Mesendoderm (in vitro differentiated cells): ENCODE measurements at regions not wholly inside any gene's neighbourhood (a gene's known extent, or its start where the extent isn't known, plus 50 kb on each side); places are given as distances from the start of the nearest gene placed in this dataset.

ENCODE experiments used
- DNase-seq: peaks from one replicate; pipeline ENCODE4 v3.0.0; 2013
- H2AK5ac ChIP-seq: 2 replicates; pipeline ENCODE4 v1.6.1; 2013; ENCODE audit warnings: low read length, inconsistent platforms
- H2BK120ac ChIP-seq: 2 replicates; pipeline ENCODE4 v1.6.1; 2013; ENCODE audit warnings: low read depth, mild to moderate bottlenecking, low read length, moderate library complexity, mixed read lengths
- H2BK15ac ChIP-seq: replicated peaks from 2 replicates; pipeline ENCODE4 v1.6.1; 2013; ENCODE audit warnings: low read depth, mild to moderate bottlenecking, moderate library complexity
- H2BK5ac ChIP-seq: 2 replicates; pipeline ENCODE4 v1.6.1; 2013; ENCODE audit warnings: low read length, inconsistent platforms
- H3K18ac ChIP-seq: 2 replicates; pipeline ENCODE4 v1.6.1; 2013; ENCODE audit warnings: mild to moderate bottlenecking, low read length, mixed read lengths
- H3K23ac ChIP-seq: one replicate; pipeline ENCODE4 v1.6.1; 2013; ENCODE audit warnings: low read length
- H3K27ac ChIP-seq: 2 replicates; pipeline ENCODE4 v1.5.1; 2013; ENCODE audit warnings: low read depth, mild to moderate bottlenecking, inconsistent platforms, low read length, moderate library complexity
- H3K27me3 ChIP-seq: 2 replicates; pipeline ENCODE4 v1.6.1; 2013; ENCODE audit warnings: low read length, control low read depth, mild to moderate bottlenecking, inconsistent platforms; ENCODE audit not compliant: insufficient read depth, poor library complexity
- H3K36me3 ChIP-seq: 2 replicates; pipeline ENCODE4 v1.6.1; 2013; ENCODE audit warnings: low read length, inconsistent platforms; ENCODE audit not compliant: control insufficient read depth, insufficient read depth
- H3K4ac ChIP-seq: one replicate; pipeline ENCODE4 v1.6.1; 2013; ENCODE audit warnings: low read depth, mild to moderate bottlenecking, low read length, moderate library complexity
- H3K4me1 ChIP-seq: 2 replicates; pipeline ENCODE4 v1.6.1; 2013; ENCODE audit warnings: low read depth, low read length, inconsistent platforms; ENCODE audit not compliant: control insufficient read depth
- H3K4me2 ChIP-seq: 2 replicates; pipeline ENCODE4 v1.6.1; 2013; ENCODE audit warnings: low read length
- H3K4me3 ChIP-seq: 2 replicates; pipeline ENCODE4 v1.5.1; 2013; ENCODE audit warnings: mild to moderate bottlenecking, low read length
- H3K56ac ChIP-seq: one replicate; pipeline ENCODE4 v1.6.1; 2013; ENCODE audit warnings: low read length
- H3K79me1 ChIP-seq: 2 replicates; pipeline ENCODE4 v1.6.1; 2013; ENCODE audit warnings: low read length, inconsistent platforms
- H3K79me2 ChIP-seq: 2 replicates; pipeline ENCODE4 v1.6.1; 2013; ENCODE audit warnings: mild to moderate bottlenecking, low read length; ENCODE audit not compliant: control insufficient read depth, insufficient read depth
- H3K9ac ChIP-seq: 2 replicates; pipeline ENCODE4 v1.6.1; 2013; ENCODE audit warnings: low read length, inconsistent platforms
- H4K5ac ChIP-seq: one replicate; pipeline ENCODE4 v1.6.1; 2013; ENCODE audit warnings: low read length
- H4K8ac ChIP-seq: one replicate; pipeline ENCODE4 v1.6.1; 2013; ENCODE audit warnings: low read depth, mild to moderate bottlenecking, control low read depth, low read length, moderate library complexity
- WGBS: extraction: QIAGEN DNeasy Blood & Tissue Kit; methylation state at CpG from one replicate; pipeline ENCODE4 v1.1.7; 2013; ENCODE audit warnings: low lambda C conversion rate, missing lambda C conversion rate; ENCODE audit not compliant: insufficient coverage; ENCODE audit errors: extremely low coverage; 5-methylcytosine and 5-hydroxymethylcytosine counted together

DNA sequence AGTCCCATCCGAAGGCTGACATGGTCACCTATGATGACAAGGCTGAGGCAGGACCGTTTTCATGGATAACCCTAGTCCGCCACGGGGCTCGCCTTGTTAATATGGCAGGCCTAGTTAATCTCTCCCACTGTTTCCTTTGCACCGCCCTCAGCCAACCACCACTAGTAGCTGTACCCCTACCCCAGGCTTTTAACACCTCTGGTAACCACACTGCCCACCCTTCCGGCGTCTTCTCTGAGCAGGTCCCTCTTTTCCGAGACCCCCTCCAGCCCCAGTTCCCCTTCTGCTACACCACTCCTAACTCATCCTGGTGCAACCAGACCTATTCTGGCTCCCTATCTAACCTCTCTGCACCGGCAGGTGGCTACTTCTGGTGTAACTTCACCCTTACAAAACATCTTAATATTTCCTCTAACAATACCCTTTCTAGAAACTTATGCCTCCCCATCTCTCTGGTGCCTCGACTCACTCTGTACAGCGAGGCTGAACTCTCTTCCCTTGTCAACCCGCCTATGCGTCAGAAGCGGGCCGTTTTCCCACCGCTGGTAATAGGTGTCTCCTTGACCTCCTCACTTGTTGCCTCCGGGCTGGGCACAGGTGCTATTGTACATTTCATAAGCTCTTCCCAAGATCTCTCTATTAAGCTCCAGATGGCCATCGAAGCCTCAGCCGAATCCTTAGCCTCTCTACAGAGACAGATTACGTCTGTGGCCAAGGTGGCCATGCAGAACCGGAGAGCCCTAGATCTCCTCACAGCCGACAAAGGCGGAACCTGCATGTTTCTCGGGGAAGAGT is 964.4 kb downstream of the RPA4 start:
- no CpG with 5 or more reads among the region's 25 CpGs for WGBS
- no peak overlapping the region for H2BK15ac ChIP-seq
- no peak overlapping the region for H2BK5ac ChIP-seq
- H3K36me3 ChIP-seq = no peaks in the 10 kb centered on the region
- no peak overlapping the region for H2AK5ac ChIP-seq
- no peak overlapping the region for H4K5ac ChIP-seq
- no peak overlapping the region for H3K27ac ChIP-seq
- no peak overlapping the region for H3K4ac ChIP-seq
- no peak overlapping the region for H3K4me2 ChIP-seq
- no peak overlapping the region for H3K18ac ChIP-seq
- no peaks in the 10 kb centered on the region for H3K27me3 ChIP-seq
- H4K8ac ChIP-seq = no peak overlapping the region
- no peaks in the 10 kb centered on the region for H3K4me1 ChIP-seq
- H3K79me2 ChIP-seq = no peaks in the 10 kb centered on the region
- H3K9ac ChIP-seq = no peak overlapping the region
- no peak for DNase-seq
- H3K4me3 ChIP-seq = no peak overlapping the region
- no peak overlapping the region for H2BK120ac ChIP-seq
- H3K79me1 ChIP-seq = no peaks in the 10 kb centered on the region
- no peak overlapping the region for H3K56ac ChIP-seq
- no peak overlapping the region for H3K23ac ChIP-seq

DNA sequence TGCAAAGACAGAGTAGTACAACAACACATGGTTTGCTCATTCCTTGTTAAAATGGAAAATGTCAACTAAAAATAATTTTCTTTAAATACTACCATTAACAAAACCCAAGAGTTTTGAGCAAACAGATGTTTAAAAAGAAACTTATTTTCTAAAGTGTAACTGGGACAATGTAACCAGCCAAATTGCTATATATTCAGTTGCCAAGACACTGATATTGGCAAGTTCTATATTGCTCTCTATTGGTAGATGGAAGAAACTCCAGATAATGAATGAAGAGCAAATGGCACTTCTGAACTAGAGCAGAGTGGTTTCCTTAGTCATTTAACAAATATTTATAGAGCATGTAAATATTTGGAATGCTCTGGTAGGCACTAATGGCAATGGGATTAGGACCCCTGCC is 966.2 kb downstream of the RPA4 start:
- no peak overlapping the region for H3K4ac ChIP-seq
- H2AK5ac ChIP-seq = no peak overlapping the region
- H3K4me1 ChIP-seq = no peaks in the 10 kb centered on the region
- H3K79me2 ChIP-seq = no peaks in the 10 kb centered on the region
- H2BK5ac ChIP-seq = no peak overlapping the region
- H4K5ac ChIP-seq = no peak overlapping the region
- DNase-seq = peak; percentile 0
- no peak overlapping the region for H3K23ac ChIP-seq
- H3K79me1 ChIP-seq = no peaks in the 10 kb centered on the region
- no peak overlapping the region for H4K8ac ChIP-seq
- no peaks in the 10 kb centered on the region for H3K36me3 ChIP-seq
- no peak overlapping the region for H3K56ac ChIP-seq
- H3K18ac ChIP-seq = no peak overlapping the region
- H3K4me2 ChIP-seq = no peak overlapping the region
- H3K27ac ChIP-seq = no peak overlapping the region
- H3K9ac ChIP-seq = no peak overlapping the region
- no peak overlapping the region for H3K4me3 ChIP-seq
- no peak overlapping the region for H2BK120ac ChIP-seq
- H3K27me3 ChIP-seq = no peaks in the 10 kb centered on the region
- no peak overlapping the region for H2BK15ac ChIP-seq

DNA sequence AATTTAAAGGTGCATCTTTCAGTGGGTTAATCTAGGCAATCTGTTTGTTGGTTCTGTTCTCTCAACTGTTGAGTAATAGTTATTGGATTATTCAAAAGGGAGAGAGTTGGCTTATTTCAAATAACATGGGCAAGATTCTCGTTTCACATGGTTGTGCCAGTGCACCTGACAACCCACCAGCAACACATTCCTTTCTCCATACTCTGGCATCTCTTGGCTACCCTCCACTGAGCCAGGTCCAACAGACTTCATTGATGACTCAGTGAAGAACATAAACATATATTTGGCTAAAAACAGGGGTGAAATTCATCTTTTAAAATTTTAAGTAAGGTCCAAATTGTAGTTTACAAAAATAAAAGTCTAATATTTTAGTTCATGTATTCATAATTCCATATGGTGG is 967.2 kb downstream of the RPA4 start:
- no peaks in the 10 kb centered on the region for H3K4me1 ChIP-seq
- H3K27me3 ChIP-seq = no peaks in the 10 kb centered on the region
- no peak overlapping the region for H3K4me2 ChIP-seq
- no peak overlapping the region for H3K23ac ChIP-seq
- WGBS = no CpG with 5 or more reads among the region's 1 CpG
- H3K56ac ChIP-seq = no peak overlapping the region
- no peak overlapping the region for H2BK15ac ChIP-seq
- H2AK5ac ChIP-seq = no peak overlapping the region
- H3K9ac ChIP-seq = no peak overlapping the region
- H3K36me3 ChIP-seq = no peaks in the 10 kb centered on the region
- H3K27ac ChIP-seq = no peak overlapping the region
- H2BK5ac ChIP-seq = no peak overlapping the region
- no peak overlapping the region for H3K18ac ChIP-seq
- H3K79me1 ChIP-seq = no peaks in the 10 kb centered on the region
- H3K4ac ChIP-seq = no peak overlapping the region
- no peak for DNase-seq
- H3K79me2 ChIP-seq = no peaks in the 10 kb centered on the region
- H3K4me3 ChIP-seq = no peak overlapping the region
- H4K8ac ChIP-seq = no peak overlapping the region
- H2BK120ac ChIP-seq = no peak overlapping the region
- H4K5ac ChIP-seq = no peak overlapping the region

- H2AK5ac ChIP-seq = no peak overlapping the region
- no peak overlapping the region for H4K5ac ChIP-seq
- H3K4ac ChIP-seq = no peak overlapping the region
- H3K9ac ChIP-seq = no peak overlapping the region
- H2BK15ac ChIP-seq = no peak overlapping the region
- H3K27ac ChIP-seq = no peak overlapping the region
- H3K23ac ChIP-seq = no peak overlapping the region
- H3K4me3 ChIP-seq = no peak overlapping the region
- no CpG with 5 or more reads among the region's 2 CpGs for WGBS
- H3K4me1 ChIP-seq = no peaks in the 10 kb centered on the region
- H3K79me2 ChIP-seq = no peaks in the 10 kb centered on the region
- H2BK5ac ChIP-seq = no peak overlapping the region
- no peak overlapping the region for H3K56ac ChIP-seq
- H3K4me2 ChIP-seq = no peak overlapping the region
- H3K36me3 ChIP-seq = no peaks in the 10 kb centered on the region
- H3K79me1 ChIP-seq = no peaks in the 10 kb centered on the region
- no peak overlapping the region for H3K18ac ChIP-seq
- DNase-seq = no peak
- no peaks in the 10 kb centered on the region for H3K27me3 ChIP-seq
- no peak overlapping the region for H2BK120ac ChIP-seq
- no peak overlapping the region for H4K8ac ChIP-seq
Measured at GRCh38 chrX:97854086-97854485, 970.4 kb downstream of the RPA4 start.

- Histone ChIP-seq H2BK5ac (no peak overlapping the region), H4K5ac (no peak overlapping the region), H3K4me3 (no peak overlapping the region), H3K4me2 (no peak overlapping the region), H3K56ac (no peak overlapping the region), H3K4ac (no peak overlapping the region), H3K4me1 (no peaks in the 10 kb centered on the region), H4K8ac (no peak overlapping the region), H3K18ac (no peak overlapping the region), H2BK120ac (no peak overlapping the region), H2BK15ac (no peak overlapping the region), H3K23ac (no peak overlapping the region), H2AK5ac (no peak overlapping the region), H3K27me3 (no peaks in the 10 kb centered on the region), H3K9ac (no peak overlapping the region), H3K36me3 (no peaks in the 10 kb centered on the region), H3K79me1 (no peaks in the 10 kb centered on the region), H3K27ac (no peak overlapping the region), H3K79me2 (no peaks in the 10 kb centered on the region)
- no CpG with 5 or more reads among the region's 1 CpG for WGBS
- no peak for DNase-seq
Measured at GRCh38 chrX:97858592-97858991, 974.9 kb downstream of the RPA4 start.

DNA sequence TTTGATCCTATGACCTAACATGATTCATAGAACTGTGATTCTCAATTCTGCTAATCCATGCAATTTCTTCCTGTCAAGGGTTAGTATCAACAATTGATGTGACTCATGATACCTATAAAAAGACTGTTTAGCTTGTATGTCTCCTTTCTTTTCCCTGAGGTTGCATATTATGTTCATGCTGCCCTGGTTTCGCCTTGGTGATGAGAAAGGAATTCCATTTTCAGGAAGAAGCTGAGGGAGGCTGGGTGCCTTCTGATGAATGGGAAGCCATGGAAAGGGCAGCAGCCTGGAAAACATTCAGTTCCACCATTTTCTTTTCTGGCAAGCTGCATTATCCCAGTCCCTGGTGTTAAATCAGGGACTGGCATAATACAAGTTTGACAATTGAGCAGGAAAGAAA is 976.5 kb downstream of the RPA4 start:
- no CpG with 5 or more reads among the region's 1 CpG for WGBS
- Histone ChIP-seq H3K27me3 (no peaks in the 10 kb centered on the region), H2BK15ac (no peak overlapping the region), H3K23ac (no peak overlapping the region), H3K4me3 (no peak overlapping the region), H4K8ac (no peak overlapping the region), H3K9ac (no peak overlapping the region), H3K4me1 (no peaks in the 10 kb centered on the region), H4K5ac (no peak overlapping the region), H3K79me1 (no peaks in the 10 kb centered on the region), H3K18ac (no peak overlapping the region), H3K79me2 (no peaks in the 10 kb centered on the region), H2AK5ac (no peak overlapping the region), H3K4ac (no peak overlapping the region), H2BK120ac (no peak overlapping the region), H3K56ac (no peak overlapping the region), H3K36me3 (no peaks in the 10 kb centered on the region), H2BK5ac (no peak overlapping the region), H3K27ac (no peak overlapping the region), H3K4me2 (no peak overlapping the region)
- no peak for DNase-seq
